Femur (tissue), 1 donor: ENCODE measurements at regions not wholly inside any gene's neighbourhood (a gene's known extent, or its start where the extent isn't known, plus 50 kb on each side); places are given as distances from the start of the nearest gene placed in this dataset.
"Not testable (repeated sequence)": the region's sequence is repeated elsewhere in the genome, so short reads cannot be mapped to it uniquely, and the experiment has no call there.

Experiments
- DNase-seq: peaks from one replicate; pipeline ENCODE4 v3.0.0-alpha.2; 2017

DNA sequence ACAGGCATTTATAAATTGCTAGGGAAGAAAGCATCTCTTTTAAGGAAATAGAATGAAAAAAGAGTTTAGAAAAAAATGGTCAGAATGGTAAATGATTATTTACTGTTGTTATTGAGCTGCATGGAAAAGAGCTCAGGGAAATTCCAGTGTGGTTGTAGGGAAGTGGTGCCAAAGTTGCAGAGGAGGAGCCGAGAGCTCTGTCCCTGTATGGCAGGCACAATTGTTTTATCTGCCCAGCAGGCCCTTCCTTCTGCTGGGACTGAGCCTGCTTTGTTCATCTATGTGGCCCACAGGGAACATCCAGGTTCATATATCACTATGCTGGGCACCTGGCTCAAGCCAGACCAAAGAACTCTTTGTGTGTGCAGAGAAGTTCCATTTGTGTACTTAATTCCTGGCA lies 80.8 kb upstream of the AGAP1 start:
- no peak for DNase-seq

DNA sequence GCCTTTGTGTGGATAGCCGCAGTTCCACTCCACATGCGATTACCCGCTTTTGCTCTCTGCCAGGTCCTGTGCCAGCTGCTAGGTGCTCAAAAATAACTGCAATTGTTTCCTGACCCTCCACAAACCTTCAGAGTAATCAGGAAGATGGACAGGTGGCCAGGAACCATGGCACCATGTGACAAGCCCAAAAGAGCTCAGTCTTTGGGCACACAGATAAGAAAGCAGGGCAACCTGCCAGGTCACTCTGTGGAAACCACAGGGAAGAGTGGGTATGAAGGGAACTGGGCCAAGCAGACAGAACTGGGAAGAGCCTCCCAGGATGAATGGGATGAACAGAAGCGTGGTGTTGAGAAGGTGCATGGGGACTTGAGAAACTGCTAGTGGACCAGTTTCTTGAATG lies 79.4 kb upstream of the AGAP1 start:
- DNase-seq, result no peak

DNA sequence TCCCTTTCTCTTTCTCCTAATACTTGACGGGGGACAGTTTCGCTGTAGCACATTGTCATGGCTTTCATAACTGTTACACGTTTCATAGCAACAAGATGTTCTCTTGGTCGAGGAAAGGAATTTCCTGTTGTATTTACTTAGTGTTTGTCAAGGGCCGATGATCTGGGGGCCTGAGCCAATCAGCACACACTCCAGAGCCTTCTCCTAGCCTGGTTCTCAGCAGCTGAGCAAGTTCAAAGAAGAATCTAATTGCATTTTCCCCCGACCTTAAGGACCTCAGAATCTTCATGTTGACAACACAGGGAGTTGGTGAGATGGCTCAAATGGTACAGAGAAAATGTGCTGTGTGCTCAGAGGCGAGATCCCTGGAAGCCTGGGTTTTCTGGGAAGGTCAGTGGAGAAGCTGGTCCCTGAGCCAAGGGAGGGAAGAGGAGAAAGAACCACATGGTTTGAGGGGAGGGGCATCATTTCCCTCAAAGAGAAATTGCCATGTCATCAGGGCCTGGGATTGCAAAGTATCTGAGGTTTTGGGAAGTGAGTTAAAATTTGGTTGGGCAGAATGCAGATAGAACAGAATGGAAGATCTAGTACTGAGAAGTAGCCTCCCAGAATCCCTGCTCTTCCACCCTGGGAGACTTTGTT lies 76.9 kb upstream of the AGAP1 start:
- no peak for DNase-seq

DNA sequence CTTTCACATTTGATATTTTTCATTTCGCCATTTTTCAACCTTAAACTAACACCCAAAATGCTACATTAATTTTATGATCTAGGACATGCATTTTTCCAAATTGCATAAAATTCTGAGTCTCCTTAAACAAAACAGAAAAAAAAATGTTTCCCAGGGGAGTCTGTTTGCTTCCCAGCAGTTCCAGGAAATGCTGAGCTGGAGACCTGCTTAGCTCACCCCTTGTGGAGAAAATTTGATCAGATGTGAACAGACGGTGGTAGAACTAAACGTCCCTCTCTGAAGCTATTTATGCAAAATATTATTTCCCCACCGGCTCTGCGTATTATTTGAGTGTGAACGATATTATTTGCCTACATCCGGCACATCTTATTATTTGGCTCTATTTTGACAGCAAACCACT lies 74.9 kb upstream of the AGAP1 start:
- DNase-seq, result no peak

DNA sequence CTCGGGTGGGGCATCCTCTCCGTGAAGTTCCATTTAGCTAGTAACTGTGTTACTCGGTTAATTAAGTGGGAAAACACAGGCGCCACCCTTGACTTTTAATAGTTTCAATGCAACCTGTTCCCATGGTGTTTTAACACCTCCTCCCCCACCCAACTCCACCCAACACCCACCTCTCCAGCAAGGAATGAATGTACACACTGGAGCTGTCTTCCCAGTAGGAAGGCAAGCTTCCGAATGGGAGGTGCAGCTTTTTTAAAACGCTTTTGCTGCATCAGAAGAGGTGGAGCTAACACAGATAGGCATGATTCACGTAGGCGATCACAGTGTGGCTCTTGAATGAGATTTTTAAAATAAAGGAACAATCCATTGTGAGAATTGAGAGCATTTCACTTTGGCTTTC lies 73.8 kb upstream of the AGAP1 start:
- no peak for DNase-seq

DNA sequence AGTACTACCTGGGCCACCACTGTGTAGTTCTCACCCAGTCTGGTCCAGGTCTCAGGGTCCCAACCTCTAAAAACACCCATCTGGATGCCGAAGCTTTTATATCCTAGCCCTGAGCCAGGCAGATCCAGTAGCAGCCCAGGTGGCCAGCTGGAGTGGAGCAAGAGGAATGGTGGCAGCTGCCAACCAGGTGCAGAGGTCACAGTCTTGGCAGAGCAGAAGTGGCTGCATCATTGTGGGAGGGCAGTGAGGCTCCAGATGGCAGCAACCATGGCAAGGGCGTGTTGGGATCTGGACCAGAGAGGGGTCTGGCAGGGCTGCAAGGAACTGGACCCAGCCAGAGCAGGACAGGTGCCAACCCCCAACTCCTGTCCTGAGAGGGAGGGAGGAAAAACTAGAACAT lies 72.2 kb upstream of the AGAP1 start:
- no peak for DNase-seq

DNA sequence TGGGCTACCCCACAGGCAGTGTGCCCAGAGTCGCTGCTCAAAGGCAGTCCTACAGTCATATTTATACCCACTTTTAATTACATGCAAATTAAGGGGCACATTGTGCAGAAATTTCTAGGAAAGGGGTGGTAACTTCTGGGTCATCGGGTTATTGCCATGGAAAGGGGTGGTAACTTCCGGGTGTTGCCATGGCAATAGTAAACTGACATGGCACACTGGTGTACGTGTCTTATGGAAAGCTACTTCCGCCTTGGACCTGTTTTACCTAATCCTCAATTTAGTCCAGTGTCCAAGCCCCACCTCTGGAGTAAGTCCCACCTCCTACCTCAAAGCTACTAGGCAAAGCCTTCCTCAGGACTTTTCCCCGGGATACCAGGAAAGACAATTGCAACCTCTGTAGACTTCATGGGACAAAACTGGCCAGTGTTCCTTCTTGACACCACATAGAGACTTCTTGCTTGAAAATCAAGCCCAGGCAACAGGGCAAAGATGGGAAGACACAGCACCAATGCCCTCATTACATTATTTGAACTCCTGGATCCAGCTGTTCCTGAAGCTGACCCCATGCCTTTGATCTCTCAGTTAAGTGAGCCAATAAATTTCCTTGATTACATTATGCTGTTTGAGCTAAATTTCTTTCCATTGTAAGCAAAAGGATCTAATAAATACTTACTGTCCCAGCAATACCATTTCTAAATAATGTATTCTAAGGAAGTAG lies 63.3 kb upstream of the AGAP1 start:
- no peak for DNase-seq

DNA sequence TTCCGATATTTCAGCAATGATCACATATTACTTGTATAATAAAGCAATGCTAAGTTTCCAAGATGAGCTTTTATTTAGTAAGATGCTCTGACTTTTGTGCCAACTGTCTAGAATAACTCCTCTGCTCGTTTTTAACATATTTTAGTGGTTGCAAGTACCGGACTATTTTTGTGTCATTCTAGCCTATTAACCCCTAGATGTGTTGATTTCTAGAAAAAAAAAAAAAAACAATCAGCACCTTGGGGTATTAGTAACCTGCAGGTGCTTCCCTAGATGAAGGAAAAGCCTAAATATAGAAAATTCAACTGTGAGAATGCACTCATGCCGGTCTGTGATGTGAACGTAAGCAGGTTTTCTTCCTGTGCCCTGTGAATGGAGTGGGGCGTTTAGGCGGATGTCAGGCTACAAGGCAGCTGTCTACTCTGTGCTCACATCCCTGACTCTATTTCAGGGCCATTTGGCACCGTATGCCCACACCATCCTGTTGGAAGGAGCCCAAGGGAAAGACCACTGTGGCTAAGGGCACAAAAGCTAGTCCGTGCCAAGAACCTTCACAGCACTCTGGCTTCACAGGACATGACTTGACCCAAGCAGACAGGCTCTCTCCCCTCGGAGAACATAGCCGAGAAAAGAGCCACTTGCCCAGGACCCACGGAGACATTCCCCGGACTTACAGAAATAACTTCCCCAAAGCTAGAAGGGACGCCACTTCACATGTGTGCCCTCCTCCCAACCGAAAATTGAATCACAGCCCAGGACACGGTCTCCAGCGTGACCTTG lies 60.9 kb upstream of the AGAP1 start:
- peak; percentile 47 for DNase-seq

DNA sequence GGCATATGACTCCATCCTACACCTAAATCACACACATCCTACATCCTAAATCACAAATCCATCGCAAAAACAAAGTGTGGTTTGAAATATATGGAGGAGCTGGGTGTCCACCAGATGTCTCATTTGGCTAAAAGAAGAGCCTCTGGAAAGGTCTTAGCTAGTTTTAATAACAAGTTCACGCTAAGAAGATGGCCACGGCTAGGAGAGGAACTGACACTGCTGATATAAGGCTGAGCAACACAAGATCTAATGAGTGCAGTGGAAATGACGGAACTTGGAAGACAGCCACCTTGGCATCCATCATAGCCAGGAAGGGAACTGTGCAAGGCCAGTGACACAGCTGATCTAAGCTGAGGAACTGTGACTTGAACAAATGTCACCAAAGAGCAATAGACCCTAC lies 60.0 kb upstream of the AGAP1 start:
- peak; percentile 66 for DNase-seq

DNA sequence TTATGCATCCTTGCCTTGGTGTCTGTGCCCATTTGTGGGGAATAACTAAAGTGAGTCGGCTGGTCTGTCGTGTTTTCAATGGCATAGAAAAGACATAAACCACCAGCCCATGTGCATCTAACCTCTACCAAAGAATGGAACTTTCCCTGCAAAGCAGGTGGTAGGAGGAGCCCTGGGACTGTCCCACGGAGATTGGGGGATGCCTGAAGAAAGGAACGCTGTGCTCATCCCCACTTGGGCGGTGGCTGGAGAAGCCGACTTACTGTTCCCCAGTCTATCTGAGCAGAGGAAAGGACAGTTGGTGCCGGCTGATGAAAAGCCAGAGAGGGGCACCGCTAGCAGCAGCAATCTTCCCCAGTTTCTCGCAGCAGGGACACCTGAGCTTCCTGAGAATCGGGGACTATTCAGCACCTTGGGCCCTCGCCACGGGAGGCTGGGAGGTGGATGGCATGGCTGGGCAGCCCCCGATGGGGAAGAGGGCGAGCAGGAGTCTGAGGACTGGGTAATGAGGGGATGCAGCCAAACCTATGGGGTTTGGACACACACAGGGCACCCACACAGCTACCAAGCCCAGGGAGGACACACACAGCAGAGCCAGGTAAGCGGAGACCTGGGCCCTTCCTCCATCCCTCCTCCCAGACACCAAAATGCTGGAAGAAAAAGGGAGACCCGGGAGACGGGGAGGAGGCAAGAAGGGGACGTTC lies 53.7 kb upstream of the AGAP1 start:
- DNase-seq, result no peak

DNA sequence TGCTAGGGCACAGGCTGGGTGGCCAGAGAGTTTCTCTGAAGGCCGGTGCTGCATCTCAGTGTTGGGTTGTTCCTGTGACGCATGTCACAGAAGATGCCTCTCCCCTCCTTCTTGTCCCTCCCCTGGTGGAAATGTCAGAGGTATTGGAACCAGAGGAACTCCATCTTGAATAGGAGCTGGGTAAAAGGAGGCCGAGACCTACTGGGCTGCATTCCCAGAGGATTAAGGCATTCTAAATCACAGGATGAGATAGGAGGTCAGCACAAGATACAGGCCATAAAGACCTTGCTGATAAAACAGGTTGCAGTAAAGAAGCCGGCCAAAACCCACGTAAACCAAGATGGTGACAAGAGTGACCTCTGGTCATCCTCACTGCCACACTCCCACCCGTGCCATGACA lies 50.3 kb upstream of the AGAP1 start:
- not testable (repeated sequence) for DNase-seq
